ENCODE measurements at regions not wholly inside any gene's neighbourhood (a gene's known extent, or its start where the extent isn't known, plus 50 kb on each side); places are given as distances from the start of the nearest gene placed in this dataset.

GRCh38 chr1:38208716-38209632 lies 162.4 kb upstream of the POU3F1 start:
- peaks cover 7% of the 10 kb centered on the region for H3K4me1 Mint-ChIP-seq (ENCODE audit: low read depth)
- H3K36me3 Mint-ChIP-seq (ENCODE audit: insufficient read depth in 2 of 2), result no peaks in the 10 kb centered on the region
- no peak overlapping the region for H3K27ac Mint-ChIP-seq
- peaks cover 29% of the 10 kb centered on the region for H3K27me3 Mint-ChIP-seq (ENCODE audit: low read depth)
- H3K4me3 Mint-ChIP-seq, result no peak overlapping the region
- ATAC-seq (replicated peaks in 1 of 2) (no peak), DNase-seq (no peak)
- no peaks in the 10 kb centered on the region for H3K9me3 Mint-ChIP-seq

- H3K4me1 Mint-ChIP-seq (ENCODE audit: low read depth), result no peaks in the 10 kb centered on the region
- H3K4me3 Mint-ChIP-seq, result no peak overlapping the region
- H3K27ac Mint-ChIP-seq, result no peak overlapping the region
Measured at GRCh38 chr1:38207906-38208305, 161.3 kb upstream of the POU3F1 start.

GRCh38 chr1:38207275-38207674 lies 160.7 kb upstream of the POU3F1 start:
- H3K4me1 Mint-ChIP-seq (ENCODE audit: low read depth), result no peaks in the 10 kb centered on the region
- peaks cover 15% of the 10 kb centered on the region for H3K27me3 Mint-ChIP-seq (ENCODE audit: low read depth)

More at GRCh38 chr1:38207906-38208305, 161.3 kb upstream of the POU3F1 start:
- Mint-ChIP-seq H3K27me3 (ENCODE audit: low read depth) (peaks cover 19% of the 10 kb centered on the region), H3K36me3 (ENCODE audit: insufficient read depth in 2 of 2) (no peaks in the 10 kb centered on the region), H3K9me3 (no peaks in the 10 kb centered on the region)
- no peak for DNase-seq
- ATAC-seq (replicated peaks in 1 of 2), result no peak

GRCh38 chr1:38204698-38205097 lies 158.1 kb upstream of the POU3F1 start:
- Mint-ChIP-seq H3K9me3 (peaks cover 0 to 3% of the 10 kb centered on the region in 2 donors), H3K4me1 (ENCODE audit: low read depth) (no peaks in the 10 kb centered on the region), H3K4me3 (no peak overlapping the region), H3K27ac (no peak overlapping the region), H3K36me3 (ENCODE audit: insufficient read depth in 2 of 2) (no peaks in the 10 kb centered on the region), H3K27me3 (ENCODE audit: low read depth) (peaks cover 3% of the 10 kb centered on the region)
- ATAC-seq (replicated peaks in 1 of 2) (no peak), DNase-seq (no peak)

More at GRCh38 chr1:38207275-38207674, 160.7 kb upstream of the POU3F1 start:
- no peaks in the 10 kb centered on the region for H3K36me3 Mint-ChIP-seq (ENCODE audit: insufficient read depth in 2 of 2)
- H3K4me3 Mint-ChIP-seq, result no peak overlapping the region
- DNase-seq (no peak), ATAC-seq (replicated peaks in 1 of 2) (no peak)
- no peaks in the 10 kb centered on the region for H3K9me3 Mint-ChIP-seq
- H3K27ac Mint-ChIP-seq, result no peak overlapping the region

- peaks cover 0 to 3% of the 10 kb centered on the region in 2 donors for H3K9me3 Mint-ChIP-seq
- no peak overlapping the region for H3K4me3 Mint-ChIP-seq
- H3K27ac Mint-ChIP-seq, result no peak overlapping the region
- DNase-seq (no peak), ATAC-seq (replicated peaks in 1 of 2) (no peak)
- H3K36me3 Mint-ChIP-seq (ENCODE audit: insufficient read depth in 2 of 2), result no peaks in the 10 kb centered on the region
- H3K27me3 Mint-ChIP-seq (ENCODE audit: low read depth), result peaks cover 15% of the 10 kb centered on the region
- H3K4me1 Mint-ChIP-seq (ENCODE audit: low read depth), result no peaks in the 10 kb centered on the region
Measured at GRCh38 chr1:38203441-38203840, 156.8 kb upstream of the POU3F1 start.

- no peaks in the 10 kb centered on the region for H3K4me1 Mint-ChIP-seq (ENCODE audit: low read depth)
- H3K36me3 Mint-ChIP-seq (ENCODE audit: insufficient read depth in 2 of 2), result no peaks in the 10 kb centered on the region
- peaks cover 0 to 3% of the 10 kb centered on the region in 2 donors for H3K9me3 Mint-ChIP-seq
- ATAC-seq (replicated peaks in 1 of 2), result no peak
- DNase-seq, result no peak
- no peak overlapping the region for H3K4me3 Mint-ChIP-seq
- H3K27me3 Mint-ChIP-seq (ENCODE audit: low read depth), result peaks cover 15% of the 10 kb centered on the region
- H3K27ac Mint-ChIP-seq, result no peak overlapping the region
Measured at GRCh38 chr1:38201431-38201830, 154.8 kb upstream of the POU3F1 start.

- Mint-ChIP-seq H3K27ac (no peak overlapping the region), H3K4me3 (no peak overlapping the region), H3K4me1 (ENCODE audit: low read depth) (no peaks in the 10 kb centered on the region), H3K36me3 (ENCODE audit: insufficient read depth in 2 of 2) (no peaks in the 10 kb centered on the region), H3K27me3 (ENCODE audit: low read depth) (peaks cover 15% of the 10 kb centered on the region), H3K9me3 (peaks cover 0 to 3% of the 10 kb centered on the region in 2 donors)
- DNase-seq, result no peak
- no peak for ATAC-seq (replicated peaks in 1 of 2)
Measured at GRCh38 chr1:38198621-38199020, 152.0 kb upstream of the POU3F1 start.

- Mint-ChIP-seq H3K9me3 (peaks cover 0 to 3% of the 10 kb centered on the region in 2 donors), H3K27me3 (ENCODE audit: low read depth) (peaks cover 15% of the 10 kb centered on the region), H3K27ac (no peak overlapping the region), H3K36me3 (ENCODE audit: insufficient read depth in 2 of 2) (no peaks in the 10 kb centered on the region), H3K4me1 (ENCODE audit: low read depth) (no peaks in the 10 kb centered on the region), H3K4me3 (no peak overlapping the region)
- DNase-seq, result no peak
- ATAC-seq (replicated peaks in 1 of 2), result no peak
Measured at GRCh38 chr1:38198099-38198498, 151.5 kb upstream of the POU3F1 start.

GRCh38 chr1:38197312-38198061 lies 150.9 kb upstream of the POU3F1 start:
- peaks cover 15% of the 10 kb centered on the region for H3K27me3 Mint-ChIP-seq (ENCODE audit: low read depth)
- no peak for ATAC-seq (replicated peaks in 1 of 2)
- no peaks in the 10 kb centered on the region for H3K36me3 Mint-ChIP-seq (ENCODE audit: insufficient read depth in 2 of 2)
- no peaks in the 10 kb centered on the region for H3K4me1 Mint-ChIP-seq (ENCODE audit: low read depth)
- no peak overlapping the region for H3K4me3 Mint-ChIP-seq
- H3K9me3 Mint-ChIP-seq, result peaks cover 0 to 3% of the 10 kb centered on the region in 2 donors
- no peak for DNase-seq
- H3K27ac Mint-ChIP-seq, result no peak overlapping the region

GRCh38 chr1:38194472-38194871 lies 147.9 kb upstream of the POU3F1 start:
- H3K4me1 Mint-ChIP-seq (ENCODE audit: low read depth), result no peaks in the 10 kb centered on the region
- H3K36me3 Mint-ChIP-seq (ENCODE audit: insufficient read depth in 2 of 2), result no peaks in the 10 kb centered on the region
- no peak overlapping the region for H3K27ac Mint-ChIP-seq
- peaks cover 20% of the 10 kb centered on the region for H3K27me3 Mint-ChIP-seq (ENCODE audit: low read depth)
- H3K9me3 Mint-ChIP-seq, result no peaks in the 10 kb centered on the region
- DNase-seq (no peak), ATAC-seq (replicated peaks in 1 of 2) (no peak)
- H3K4me3 Mint-ChIP-seq, result no peak overlapping the region

GRCh38 chr1:38193040-38193439 lies 146.4 kb upstream of the POU3F1 start:
- H3K27me3 Mint-ChIP-seq (ENCODE audit: low read depth), result peaks cover 18% of the 10 kb centered on the region
- no peaks in the 10 kb centered on the region for H3K4me1 Mint-ChIP-seq (ENCODE audit: low read depth)
- ATAC-seq (replicated peaks in 1 of 2) (no peak), DNase-seq (no peak)
- H3K27ac Mint-ChIP-seq, result no peak overlapping the region
- peaks cover 0 to 1% of the 10 kb centered on the region in 2 donors for H3K36me3 Mint-ChIP-seq (ENCODE audit: insufficient read depth in 2 of 2)
- no peaks in the 10 kb centered on the region for H3K9me3 Mint-ChIP-seq
- H3K4me3 Mint-ChIP-seq, result no peak overlapping the region

GRCh38 chr1:38191461-38191860 lies 144.9 kb upstream of the POU3F1 start:
- no peak overlapping the region for H3K4me3 Mint-ChIP-seq
- no peak for ATAC-seq (replicated peaks in 1 of 2)
- peaks cover 22% of the 10 kb centered on the region for H3K27me3 Mint-ChIP-seq (ENCODE audit: low read depth)
- peaks cover 0 to 1% of the 10 kb centered on the region in 2 donors for H3K36me3 Mint-ChIP-seq (ENCODE audit: insufficient read depth in 2 of 2)
- no peak overlapping the region for H3K27ac Mint-ChIP-seq
- H3K9me3 Mint-ChIP-seq, result no peaks in the 10 kb centered on the region
- DNase-seq, result no peak
- H3K4me1 Mint-ChIP-seq (ENCODE audit: low read depth), result no peaks in the 10 kb centered on the region

- H3K9me3 Mint-ChIP-seq, result no peaks in the 10 kb centered on the region
- H3K27ac Mint-ChIP-seq, result no peak overlapping the region
- H3K4me3 Mint-ChIP-seq, result no peak overlapping the region
- DNase-seq (no peak), ATAC-seq (replicated peaks in 1 of 2) (no peak)
- no peaks in the 10 kb centered on the region for H3K4me1 Mint-ChIP-seq (ENCODE audit: low read depth)
- peaks cover 24% of the 10 kb centered on the region for H3K27me3 Mint-ChIP-seq (ENCODE audit: low read depth)
- H3K36me3 Mint-ChIP-seq (ENCODE audit: insufficient read depth in 2 of 2), result peaks cover 0 to 1% of the 10 kb centered on the region in 2 donors
Measured at GRCh38 chr1:38190983-38191382, 144.4 kb upstream of the POU3F1 start.

All from activated T-cell treated with anti-CD3 and anti-CD28 coated beads, Interleukin-2, amount 50 U/mL, for 72 hours (primary cell).